HCT116 (cell line): ENCODE measurements at regions not wholly inside any gene's neighbourhood (a gene's known extent, or its start where the extent isn't known, plus 50 kb on each side); places are given as distances from the start of the nearest gene placed in this dataset.

Source experiments
- ATAC-seq: fragments of 200-7000 bp; cut with Tn5 transposase; 2 replicates; pipeline ENCODE4 v1.9.1; 2020; ENCODE audit warnings: mild to moderate bottlenecking, moderate library complexity
- BruUV-seq: library from RNA; stranded (reverse); fragments of 400-500 nt; replicated peaks from 2 replicates; lab custom pipeline; 2021; lab: Mats Ljungman, UMichigan
- CTCF ChIA-PET: fragments of 300-600 bp; sonication (Branson Sonifier 250); formaldehyde crosslinking; loops from one replicate; lab custom pipeline; 2021; ENCODE audit warnings: antibody characterized with exemption; lab: Charles Lee
- POLR2A ChIA-PET: fragments of 300-600, 350-600 bp; sonication (Branson Sonifier 250); formaldehyde crosslinking; loops from one replicate; lab custom pipeline; 2021; ENCODE audit warnings: antibody characterized with exemption; lab: Charles Lee
- RAD21 ChIA-PET, 2 experiments: fragments of 300-600 bp; sonication (Branson Sonifier 250); formaldehyde crosslinking; loops; one replicate each; lab custom pipeline; 2023; ENCODE audit warnings: low total read pairs in 2 of 2; ENCODE audit not compliant: uncharacterized antibody in 2 of 2, unreplicated experiment in 2 of 2, low non-redundant PET in 1 of 2; lab: Charles Lee
- DNase-seq: peaks from one replicate; pipeline ENCODE4 v3.0.0-alpha.2; 2010; ENCODE audit warnings: low read depth, low spot score
- H2AFZ ChIP-seq: fragments of 200-600 bp; shearing (Covaris generic), sonication (generic); 2 replicates; pipeline ENCODE4 v1.6.1; 2017; ENCODE audit warnings: low read depth, mixed run types, mixed read lengths, antibody characterized with exemption, low read length; ENCODE audit not compliant: poor library complexity, severe bottlenecking
- H3K27ac ChIP-seq: 2 replicates; pipeline ENCODE4 v1.5.1; 2012; ENCODE audit warnings: low read depth, low read length
- H3K27me3 ChIP-seq: fragments of 200-600 bp; sonication (generic); 2 replicates; pipeline ENCODE4 v1.6.1; 2016; ENCODE audit warnings: mixed run types, low read length, mixed read lengths; ENCODE audit not compliant: insufficient read depth
- H3K36me3 ChIP-seq, 2 experiments: fragments of 200-500 bp in 1 of 2; fragments of 200-600 bp in 1 of 2; sonication (Bioruptor generic) in 1 of 2; sonication (generic) in 1 of 2; 2 replicates each; pipeline versions ENCODE4 v1.5.1 to v1.6.1; 2014 to 2016; ENCODE audit warnings: low read length in 2 of 2, inconsistent platforms in 1 of 2, mixed read lengths in 1 of 2, mixed run types in 1 of 2; ENCODE audit not compliant: insufficient read depth in 2 of 2, control insufficient read depth in 1 of 2
- H3K4me1 ChIP-seq, 2 experiments: fragments of 200-600 bp in 1 of 2; sonication (generic) in 1 of 2; 2 replicates each; pipeline versions ENCODE4 v1.5.1 to v1.6.1; 2012 to 2017; ENCODE audit warnings: low read length in 2 of 2, inconsistent platforms in 1 of 2, mild to moderate bottlenecking in 1 of 2, mixed read lengths in 1 of 2, mixed run types in 1 of 2, moderate library complexity in 1 of 2; ENCODE audit not compliant: insufficient read depth in 2 of 2, control insufficient read depth in 1 of 2
- H3K4me2 ChIP-seq: fragments of 200-600 bp; sonication (generic); 2 replicates; pipeline ENCODE4 v1.6.1; 2017; ENCODE audit warnings: mixed run types, low read length, mixed read lengths
- H3K4me3 ChIP-seq, 2 experiments: fragments of 200-600 bp in 1 of 2; sonication (generic) in 1 of 2; replicated peaks in 1 of 2; 2 replicates each; pipeline ENCODE4 v1.5.1; 2011 to 2016; ENCODE audit warnings: low read length in 2 of 2, control low read depth in 1 of 2, low read depth in 1 of 2, mild to moderate bottlenecking in 1 of 2, mixed read lengths in 1 of 2, mixed run types in 1 of 2
- H3K79me2 ChIP-seq: fragments of 200-600 bp; sonication (generic); 2 replicates; pipeline ENCODE4 v1.6.1; 2017; ENCODE audit warnings: mild to moderate bottlenecking, mixed run types, low read length, moderate library complexity, mixed read lengths; ENCODE audit not compliant: insufficient read depth
- H3K9ac ChIP-seq: fragments of 200-600 bp; sonication (generic); 2 replicates; pipeline ENCODE4 v1.6.1; 2016; ENCODE audit warnings: low read length, mixed read lengths
- H3K9me2 ChIP-seq: fragments of 200-600 bp; sonication (generic), shearing (Covaris generic); 2 replicates; pipeline ENCODE4 v1.6.1; 2017; ENCODE audit warnings: mixed run types, mild to moderate bottlenecking, moderate library complexity; ENCODE audit not compliant: insufficient read depth
- H3K9me3 ChIP-seq, 2 experiments: fragments of 200-500 bp in 1 of 2; fragments of 200-600 bp in 1 of 2; sonication (Bioruptor generic) in 1 of 2; sonication (generic) in 1 of 2; 2 replicates each; pipeline ENCODE4 v1.6.1; 2014 to 2017; ENCODE audit warnings: low read length in 2 of 2, mixed read lengths in 2 of 2, inconsistent platforms in 1 of 2, low read depth in 1 of 2, mild to moderate bottlenecking in 1 of 2, mixed run types in 1 of 2, moderate library complexity in 1 of 2; ENCODE audit not compliant: control insufficient read depth in 1 of 2, insufficient read depth in 1 of 2
- H4K20me1 ChIP-seq: fragments of 200-600 bp; sonication (generic), shearing (Covaris generic); 2 replicates; pipeline ENCODE4 v1.6.1; 2017; ENCODE audit warnings: mixed run types, mild to moderate bottlenecking, moderate library complexity; ENCODE audit not compliant: insufficient read depth
- CBX3 ChIP-seq: IDR thresholded peaks from 2 replicates; pipeline ENCODE4 v1.6.1; 2012; ENCODE audit warnings: low read depth
- CTCF ChIP-seq, 3 experiments: fragments of 200-600 bp in 1 of 3; sonication (generic) in 1 of 3; IDR thresholded peaks in 2 of 3; conservative IDR thresholded peaks in 1 of 3; 2 replicates each; pipeline ENCODE4 v1.5.1; 2012 to 2017; ENCODE audit warnings: low read depth in 2 of 3, low read length in 2 of 3, antibody characterized with exemption in 1 of 3, borderline replicate concordance in 1 of 3, control low read depth in 1 of 3, mild to moderate bottlenecking in 1 of 3, mixed read lengths in 1 of 3, mixed run types in 1 of 3, moderate library complexity in 1 of 3; ENCODE audit not compliant: insufficient read depth in 1 of 3
- MAX ChIP-seq: IDR thresholded peaks from 2 replicates; pipeline ENCODE4 v1.6.1; 2012
- POLR2A ChIP-seq: IDR thresholded peaks from 2 replicates; pipeline ENCODE4 v1.7.0; 2011; ENCODE audit warnings: borderline replicate concordance; ENCODE audit not compliant: insufficient read depth, insufficient read length; ENCODE audit errors: extremely low read depth
- SRF ChIP-seq: IDR thresholded peaks from 2 replicates; pipeline ENCODE4 v1.6.1; 2012; ENCODE audit warnings: low read depth
- ZBTB33 ChIP-seq: IDR thresholded peaks from 2 replicates; pipeline ENCODE4 v1.6.1; 2011; ENCODE audit warnings: mild to moderate bottlenecking, low read length, moderate library complexity; ENCODE audit not compliant: insufficient replicate concordance; ENCODE audit errors: extremely low read depth
- intact Hi-C: fragments of 100-400 bp; cut with micrococcal nuclease; formaldehyde crosslinking; loops from 2 replicates; pipeline ENCODE4 v1.10.0; 2022

GRCh38 chrX:40460926-40461325 lies 119.8 kb upstream of the ATP6AP2 start:
- Histone ChIP-seq H3K36me3 (no peaks in the 10 kb centered on the region), H3K4me2 (no peak overlapping the region), H3K4me1 (no peaks in the 10 kb centered on the region), H3K27me3 (no peaks in the 10 kb centered on the region), H3K4me3 (no peak overlapping the region), H3K27ac (no peak overlapping the region), H2AFZ (no peak overlapping the region), H3K79me2 (no peaks in the 10 kb centered on the region), H3K9me2 (no peaks in the 10 kb centered on the region), H4K20me1 (no peaks in the 10 kb centered on the region), H3K9ac (no peak overlapping the region), H3K9me3 (no peaks in the 10 kb centered on the region)
- TF ChIP-seq MAX: no peak
- no peak for TF ChIP-seq SRF
- TF ChIP-seq POLR2A: no peak
- TF ChIP-seq CTCF (IDR thresholded peaks at IDR 0.05 in 2 of 3, conservative IDR thresholded peaks at IDR 0.05 in 1 of 3; ENCODE audit: borderline replicate concordance in 1 of 3, insufficient read depth in 1 of 3, low read depth in 2 of 3, low read length in 2 of 3): no peak
- TF ChIP-seq CBX3: no peak
- no peak for TF ChIP-seq ZBTB33
- DNase-seq: no peak
- POLR2A ChIA-PET: no interaction called here
- RAD21 ChIA-PET: no interaction called here
- intact Hi-C loops: no loop called here
- BruUV-seq: no TSS peak
- CTCF ChIA-PET: no interaction called here
- no peak for ATAC-seq
